ENCODE measurements at regions not wholly inside any gene's neighbourhood (a gene's known extent, or its start where the extent isn't known, plus 50 kb on each side); places are given as distances from the start of the nearest gene placed in this dataset.
A peak's percentile ranks its signal among the peaks of the same experiment; 100 is the strongest.

- Histone ChIP-seq H2AFZ (no peak overlapping the region), H3K36me3 (replicated peaks; ENCODE audit: insufficient read depth, low read depth) (no peaks in the 10 kb centered on the region), H3K9me2 (replicated peaks; ENCODE audit: insufficient read depth) (no peaks in the 10 kb centered on the region), H3K27me3 (no peaks in the 10 kb centered on the region), H3K27ac (no peak overlapping the region), H3K4me3 (no peak overlapping the region), H3K4me2 (no peak overlapping the region), H4K20me1 (ENCODE audit: insufficient read depth, poor library complexity, severe bottlenecking) (no peaks in the 10 kb centered on the region), H3K9me3 (ENCODE audit: low read depth) (no peaks in the 10 kb centered on the region), H3K79me2 (no peaks in the 10 kb centered on the region), H3K4me1 (ENCODE audit: insufficient read depth) (no peaks in the 10 kb centered on the region)
- 65% methylated on average over 6 of the region's 6 CpGs for WGBS (ENCODE audit: low lambda C conversion rate, missing lambda C conversion rate)
- no peak for DNase-seq (ENCODE audit: low spot score)
- TF ChIP-seq EZH2phosphoT487 (IDR thresholded peaks at IDR 0.05; ENCODE audit: low read depth, severe bottlenecking, unreplicated experiment) (no peak), EZH2 (IDR thresholded peaks at IDR 0.05; ENCODE audit: borderline replicate concordance) (no peak), CTCF (IDR thresholded peaks at IDR 0.05; ENCODE audit: poor library complexity) (no peak)
These were observed 434.8 kb downstream of the MAFB start for GRCh38 chr20:40254023-40254772.

GRCh38 chr20:40251284-40251932 lies 437.6 kb downstream of the MAFB start:
- H3K9me2 ChIP-seq (replicated peaks; ENCODE audit: insufficient read depth), result no peaks in the 10 kb centered on the region
- no peaks in the 10 kb centered on the region for H3K4me1 ChIP-seq (ENCODE audit: insufficient read depth)
- no peaks in the 10 kb centered on the region for H3K27me3 ChIP-seq
- H3K27ac ChIP-seq, result no peak overlapping the region
- no peaks in the 10 kb centered on the region for H3K79me2 ChIP-seq
- H3K36me3 ChIP-seq (replicated peaks; ENCODE audit: insufficient read depth, low read depth), result no peaks in the 10 kb centered on the region
- H2AFZ ChIP-seq, result no peak overlapping the region
- H4K20me1 ChIP-seq (ENCODE audit: insufficient read depth, poor library complexity, severe bottlenecking), result no peaks in the 10 kb centered on the region
- no peak overlapping the region for H3K4me2 ChIP-seq
- peak; percentile 45 for DNase-seq (ENCODE audit: low spot score)
- WGBS (ENCODE audit: low lambda C conversion rate, missing lambda C conversion rate), result 72% methylated on average over 9 of the region's 9 CpGs
- no peaks in the 10 kb centered on the region for H3K9me3 ChIP-seq (ENCODE audit: low read depth)
- TF ChIP-seq EZH2 (IDR thresholded peaks at IDR 0.05; ENCODE audit: borderline replicate concordance) (no peak), CTCF (IDR thresholded peaks at IDR 0.05; ENCODE audit: poor library complexity) (peak; percentile 33)
- H3K4me3 ChIP-seq, result no peak overlapping the region

GRCh38 chr20:40249805-40250204 lies 439.2 kb downstream of the MAFB start:
- Histone ChIP-seq H3K9me3 (ENCODE audit: low read depth) (no peaks in the 10 kb centered on the region), H3K79me2 (no peaks in the 10 kb centered on the region), H3K27ac (no peak overlapping the region), H3K4me2 (no peak overlapping the region), H3K9me2 (replicated peaks; ENCODE audit: insufficient read depth) (no peaks in the 10 kb centered on the region), H3K4me3 (no peak overlapping the region), H3K36me3 (replicated peaks; ENCODE audit: insufficient read depth, low read depth) (no peaks in the 10 kb centered on the region), H3K27me3 (no peaks in the 10 kb centered on the region), H2AFZ (no peak overlapping the region), H3K4me1 (ENCODE audit: insufficient read depth) (no peaks in the 10 kb centered on the region), H4K20me1 (ENCODE audit: insufficient read depth, poor library complexity, severe bottlenecking) (no peaks in the 10 kb centered on the region)
- TF ChIP-seq CTCF (IDR thresholded peaks at IDR 0.05; ENCODE audit: poor library complexity) (no peak), EZH2phosphoT487 (IDR thresholded peaks at IDR 0.05; ENCODE audit: low read depth, severe bottlenecking, unreplicated experiment) (no peak), EZH2 (IDR thresholded peaks at IDR 0.05; ENCODE audit: borderline replicate concordance) (no peak)
- DNase-seq (ENCODE audit: low spot score), result no peak
- 88% methylated on average over 3 of the region's 3 CpGs for WGBS (ENCODE audit: low lambda C conversion rate, missing lambda C conversion rate)
